ENCODE measurements at regions not wholly inside any gene's neighbourhood (a gene's known extent, or its start where the extent isn't known, plus 50 kb on each side); places are given as distances from the start of the nearest gene placed in this dataset.

- TF ChIP-seq SIX5 (IDR thresholded peaks at IDR 0.05; ENCODE audit: low read depth, low read length) (no peak), CHD2 (IDR thresholded peaks at IDR 0.05; ENCODE audit: low read length) (no peak), JUND (IDR thresholded peaks at IDR 0.05; ENCODE audit: low read length) (no peak)
These were observed 146.5 kb downstream of the MRM1 start (continued) for GRCh38 chr17:36747861-36748260.
